IPS-NIHi11 (cell line): ENCODE measurements at regions not wholly inside any gene's neighbourhood (a gene's known extent, or its start where the extent isn't known, plus 50 kb on each side); places are given as distances from the start of the nearest gene placed in this dataset.
A peak's percentile ranks its signal among the peaks of the same experiment; 100 is the strongest.

ENCODE experiments used
- DNase-seq: peaks from one replicate; pipeline ENCODE4 v3.0.0; 2012; ENCODE audit warnings: mixed read lengths, low spot score

GRCh38 chr4:123747016-123747415 is 350.4 kb downstream of the SPRY1 start:
- no peak for DNase-seq

GRCh38 chr4:123748806-123749205 is 352.2 kb downstream of the SPRY1 start:
- no peak for DNase-seq

- DNase-seq: no peak
Measured at GRCh38 chr4:123749383-123749782, 352.8 kb downstream of the SPRY1 start.

GRCh38 chr4:123750044-123750443 is 353.4 kb downstream of the SPRY1 start:
- DNase-seq: peak; percentile 70

GRCh38 chr4:123755655-123756054 is 359.1 kb downstream of the SPRY1 start:
- no peak for DNase-seq

GRCh38 chr4:123767806-123768205 is 371.2 kb downstream of the SPRY1 start:
- DNase-seq: no peak

- DNase-seq: no peak
Measured at GRCh38 chr4:123770884-123771283, 374.3 kb downstream of the SPRY1 start.

GRCh38 chr4:123776267-123776666 is 379.7 kb downstream of the SPRY1 start:
- no peak for DNase-seq

- DNase-seq: no peak
Measured at GRCh38 chr4:123777373-123777772, 380.8 kb downstream of the SPRY1 start.

- DNase-seq: no peak
Measured at GRCh38 chr4:123783151-123783790, 386.7 kb downstream of the SPRY1 start.

- no peak for DNase-seq
Measured at GRCh38 chr4:123783921-123784320, 387.3 kb downstream of the SPRY1 start.

GRCh38 chr4:123784626-123785025 is 388.0 kb downstream of the SPRY1 start:
- DNase-seq: no peak

- peak; percentile 41 for DNase-seq
Measured at GRCh38 chr4:123785538-123785937, 388.9 kb downstream of the SPRY1 start.

- DNase-seq: no peak
Measured at GRCh38 chr4:123786163-123786915, 389.7 kb downstream of the SPRY1 start.

- DNase-seq: no peak
Measured at GRCh38 chr4:123786920-123787319, 390.3 kb downstream of the SPRY1 start.

- DNase-seq: no peak
Measured at GRCh38 chr4:123787512-123788080, 391.0 kb downstream of the SPRY1 start.

GRCh38 chr4:123788577-123788976 is 392.0 kb downstream of the SPRY1 start:
- DNase-seq: no peak

- DNase-seq: no peak
Measured at GRCh38 chr4:123790681-123791080, 394.1 kb downstream of the SPRY1 start.

GRCh38 chr4:123802082-123802645 is 405.6 kb downstream of the SPRY1 start:
- DNase-seq: no peak

GRCh38 chr4:123802933-123803332 is 406.3 kb downstream of the SPRY1 start:
- no peak for DNase-seq

- DNase-seq: no peak
Measured at GRCh38 chr4:123804196-123804721, 407.7 kb downstream of the SPRY1 start.

- no peak for DNase-seq
Measured at GRCh38 chr4:123806056-123806455, 409.5 kb downstream of the SPRY1 start.

GRCh38 chr4:123807187-123807586 is 410.6 kb downstream of the SPRY1 start:
- DNase-seq: no peak
